Sigmoid colon (tissue), 4 donors: ENCODE measurements at regions not wholly inside any gene's neighbourhood (a gene's known extent, or its start where the extent isn't known, plus 50 kb on each side); places are given as distances from the start of the nearest gene placed in this dataset.

ENCODE experiments used
- CTCF ChIP-seq, 4 experiments: fragments of 450-650 bp in 3 of 4; fragments of 200-600 bp in 1 of 4; IDR thresholded peaks; one replicate each; pipeline ENCODE4 v1.5.1; 2016 to 2019; ENCODE audit warnings: antibody characterized with exemption in 4 of 4, mild to moderate bottlenecking in 3 of 4, moderate library complexity in 2 of 4
- EP300 ChIP-seq, 4 donors: sonication (generic); formaldehyde crosslinking; IDR thresholded peaks; one replicate each; pipeline ENCODE4 v1.6.1; 2017; ENCODE audit warnings: antibody characterized with exemption in 4 of 4
- POLR2A ChIP-seq, 2 donors: fragments of 450-650 bp; IDR thresholded peaks; one replicate each; pipeline ENCODE4 v1.6.1; 2016; ENCODE audit warnings: antibody characterized with exemption in 2 of 2, mild to moderate bottlenecking in 2 of 2, moderate library complexity in 2 of 2
- POLR2AphosphoS5 ChIP-seq, 4 donors: sonication (generic); formaldehyde crosslinking; IDR thresholded peaks; one replicate each; pipeline ENCODE4 v1.6.1; 2017; ENCODE audit warnings: antibody characterized with exemption in 4 of 4

DNA sequence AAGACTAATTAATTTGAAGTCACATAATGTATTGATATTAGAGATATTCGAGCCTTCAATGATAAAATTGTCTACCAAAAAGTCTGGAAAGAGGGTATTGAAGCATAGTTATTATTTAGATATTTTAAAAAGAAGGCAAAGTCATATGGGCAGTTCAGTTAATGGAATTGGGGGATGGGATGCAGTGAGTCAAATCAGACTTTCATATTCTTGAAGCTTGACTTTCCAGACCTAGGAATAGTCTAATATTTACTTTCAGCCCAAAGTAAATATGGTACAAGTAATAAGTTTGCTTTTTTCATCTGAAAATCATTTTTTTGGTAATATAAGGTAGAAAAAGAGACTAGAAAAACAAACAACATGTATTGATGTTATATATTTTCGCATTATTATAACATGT is 2017.8 kb downstream of the C4orf33 start:
- TF ChIP-seq CTCF (IDR thresholded peaks at IDR 0.05) = no peak
- no peak for TF ChIP-seq POLR2A (IDR thresholded peaks at IDR 0.05)
- TF ChIP-seq EP300 (IDR thresholded peaks at IDR 0.05) = no peak
- no peak for TF ChIP-seq POLR2AphosphoS5 (IDR thresholded peaks at IDR 0.05)
